ENCODE measurements at regions not wholly inside any gene's neighbourhood (a gene's known extent, or its start where the extent isn't known, plus 50 kb on each side); places are given as distances from the start of the nearest gene placed in this dataset.

DNA sequence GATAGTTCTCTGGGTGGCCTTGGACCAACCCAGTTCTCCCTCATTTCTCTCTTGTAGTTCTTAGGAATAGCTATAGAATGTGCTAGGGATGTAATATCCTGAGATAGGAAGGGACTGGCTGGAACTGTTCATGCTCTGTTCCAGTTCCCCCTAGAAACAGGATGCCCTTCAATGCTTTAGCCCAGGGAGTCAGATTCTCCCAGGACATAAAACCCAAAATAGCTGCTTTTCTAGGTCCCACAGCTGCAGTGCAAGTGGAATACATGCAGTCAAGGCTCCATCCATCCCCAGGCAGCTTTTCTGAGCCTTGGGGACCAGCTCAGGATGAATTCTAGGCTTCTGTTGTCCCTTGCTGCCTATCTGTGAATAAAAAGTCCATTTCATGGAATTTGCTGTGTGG, 257.3 kb upstream of the CTAGE1 start:
- TF ChIP-seq SMC3 (IDR thresholded peaks at IDR 0.05), result no peak
- TF ChIP-seq, protein P1, sequence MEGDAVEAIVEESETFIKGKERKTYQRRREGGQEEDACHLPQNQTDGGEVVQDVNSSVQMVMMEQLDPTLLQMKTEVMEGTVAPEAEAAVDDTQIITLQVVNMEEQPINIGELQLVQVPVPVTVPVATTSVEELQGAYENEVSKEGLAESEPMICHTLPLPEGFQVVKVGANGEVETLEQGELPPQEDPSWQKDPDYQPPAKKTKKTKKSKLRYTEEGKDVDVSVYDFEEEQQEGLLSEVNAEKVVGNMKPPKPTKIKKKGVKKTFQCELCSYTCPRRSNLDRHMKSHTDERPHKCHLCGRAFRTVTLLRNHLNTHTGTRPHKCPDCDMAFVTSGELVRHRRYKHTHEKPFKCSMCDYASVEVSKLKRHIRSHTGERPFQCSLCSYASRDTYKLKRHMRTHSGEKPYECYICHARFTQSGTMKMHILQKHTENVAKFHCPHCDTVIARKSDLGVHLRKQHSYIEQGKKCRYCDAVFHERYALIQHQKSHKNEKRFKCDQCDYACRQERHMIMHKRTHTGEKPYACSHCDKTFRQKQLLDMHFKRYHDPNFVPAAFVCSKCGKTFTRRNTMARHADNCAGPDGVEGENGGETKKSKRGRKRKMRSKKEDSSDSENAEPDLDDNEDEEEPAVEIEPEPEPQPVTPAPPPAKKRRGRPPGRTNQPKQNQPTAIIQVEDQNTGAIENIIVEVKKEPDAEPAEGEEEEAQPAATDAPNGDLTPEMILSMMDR (IDR thresholded peaks at IDR 0.05), result no peak
